ENCODE measurements at regions not wholly inside any gene's neighbourhood (a gene's known extent, or its start where the extent isn't known, plus 50 kb on each side); places are given as distances from the start of the nearest gene placed in this dataset.

GRCh38 chr16:72517154-72517553 is 345.2 kb upstream of the PMFBP1 start:
- DNase-seq (ENCODE audit: low read depth in 4 of 4, low spot score in 1 of 4): no peak

DNA sequence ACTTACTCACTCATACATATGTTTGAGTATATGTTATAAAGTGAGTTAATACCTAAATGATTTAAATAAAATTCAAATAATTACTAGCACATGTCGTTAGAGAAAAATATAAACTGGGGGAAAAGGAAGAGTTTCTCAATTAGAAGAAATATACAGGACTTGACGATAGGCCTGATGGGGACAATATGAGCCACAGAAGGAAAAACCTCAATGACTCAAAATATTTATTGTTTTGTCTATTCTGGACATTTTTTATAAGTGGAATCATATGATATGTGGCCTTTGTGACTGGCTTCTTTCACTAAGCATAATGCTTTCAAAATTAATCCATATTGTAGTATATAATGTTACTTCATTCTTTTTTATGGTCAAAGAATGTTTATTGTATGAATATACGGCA is 339.2 kb upstream of the PMFBP1 start:
- DNase-seq (ENCODE audit: low read depth in 4 of 4, low spot score in 1 of 4): no peak

GRCh38 chr16:72508191-72508590 is 336.2 kb upstream of the PMFBP1 start:
- DNase-seq (ENCODE audit: low read depth in 4 of 4, low spot score in 1 of 4): no peak

DNA sequence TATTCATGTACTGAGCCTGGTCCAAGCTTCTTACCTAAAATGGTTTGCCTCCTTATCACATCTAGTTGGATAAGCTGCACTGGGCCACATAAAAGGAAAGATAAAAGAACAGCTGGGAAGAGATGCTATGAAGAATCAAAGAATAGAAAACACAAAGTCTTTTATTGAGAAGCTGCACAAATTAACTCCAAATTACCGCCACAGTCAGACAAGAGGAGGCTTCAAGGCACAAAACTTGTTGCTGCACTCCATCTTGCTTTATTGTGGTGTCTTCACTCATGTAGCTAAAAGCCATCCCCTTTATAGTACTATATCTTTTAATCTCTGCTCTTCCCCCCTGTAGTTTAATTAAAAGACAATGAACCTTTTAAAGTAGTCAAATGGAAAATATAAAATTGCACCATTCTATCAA is 330.6 kb upstream of the PMFBP1 start:
- DNase-seq (ENCODE audit: low read depth in 4 of 4, low spot score in 1 of 4): no peak

GRCh38 chr16:72501739-72502593 is 330.0 kb upstream of the PMFBP1 start:
- DNase-seq (ENCODE audit: low read depth in 4 of 4, low spot score in 1 of 4): peak in 2 of 4 experiments; percentile 8

DNA sequence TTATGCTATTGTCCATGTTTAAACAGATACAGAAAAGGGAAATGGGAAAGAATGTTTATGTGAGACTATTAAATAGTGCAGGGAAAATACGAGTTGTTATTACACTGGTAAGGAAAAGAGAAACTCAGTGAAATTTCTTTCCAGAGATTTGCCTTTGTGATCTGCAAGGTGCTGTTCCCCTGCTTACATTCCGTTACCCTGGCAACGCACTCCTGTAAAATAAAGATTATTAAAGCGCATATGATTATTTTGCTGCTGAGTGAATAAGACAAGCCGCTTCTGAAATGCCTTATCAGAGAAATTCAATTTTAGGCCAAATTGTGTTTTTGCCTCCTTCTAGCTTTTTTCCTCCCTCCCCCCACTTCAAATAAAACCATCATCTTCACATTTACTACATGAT is 328.6 kb upstream of the PMFBP1 start:
- no peak for DNase-seq (ENCODE audit: low read depth in 4 of 4, low spot score in 1 of 4)

DNA sequence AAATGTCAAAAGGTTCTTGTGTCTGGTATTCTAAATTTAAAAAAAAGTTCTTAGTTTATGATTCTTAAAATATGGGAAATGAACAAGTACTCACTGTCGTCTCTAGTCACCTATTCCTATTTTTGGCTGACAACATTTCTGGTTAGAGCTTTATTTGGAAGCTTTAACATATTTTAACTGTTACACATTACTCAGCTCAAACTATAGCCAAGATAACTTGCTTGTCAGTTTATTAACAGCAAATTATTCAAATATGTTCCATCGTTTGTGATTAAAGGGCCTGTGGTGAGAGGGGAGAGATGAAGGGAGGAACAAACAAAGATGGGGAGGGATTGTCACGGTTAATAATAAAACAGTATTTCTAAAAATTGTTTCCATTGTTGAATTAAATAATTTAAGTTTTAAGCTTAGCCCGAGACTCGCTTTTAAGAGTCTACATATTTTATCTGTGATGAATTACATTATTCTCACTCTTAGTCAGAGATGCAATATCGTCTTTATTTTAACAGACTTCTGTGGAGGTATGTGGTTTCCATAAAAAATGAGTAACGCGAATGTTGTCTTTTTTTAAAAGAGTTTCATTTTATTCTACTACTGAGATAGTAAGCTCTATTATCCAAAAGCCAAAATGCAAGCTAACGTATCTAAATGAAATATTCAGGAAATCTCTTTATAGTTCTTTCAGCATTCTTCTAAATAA is 321.9 kb upstream of the PMFBP1 start:
- DNase-seq (ENCODE audit: low read depth in 4 of 4, low spot score in 1 of 4): no peak

DNA sequence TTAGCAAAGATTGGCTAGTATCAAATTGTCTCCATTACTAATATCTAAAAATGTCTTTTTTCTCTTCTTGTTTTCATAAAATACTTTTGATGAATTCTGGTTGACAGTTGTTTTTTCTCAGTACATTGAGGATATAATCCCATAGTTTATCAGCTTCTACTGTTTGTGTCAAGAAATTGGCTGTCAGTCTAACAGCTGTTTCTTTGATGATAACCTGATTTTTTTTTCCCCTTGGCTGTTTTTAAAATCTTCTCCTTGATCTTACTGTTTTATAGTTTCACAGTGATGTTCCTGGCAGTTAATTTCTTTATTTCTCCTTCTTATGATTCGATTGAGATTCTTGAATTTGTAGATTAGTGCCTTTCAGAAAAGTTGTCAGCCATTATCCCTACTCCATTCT is 315.3 kb upstream of the PMFBP1 start:
- no peak for DNase-seq (ENCODE audit: low read depth in 4 of 4, low spot score in 1 of 4)

- DNase-seq (ENCODE audit: low read depth in 4 of 4, low spot score in 1 of 4): no peak
These were observed 310.7 kb upstream of the PMFBP1 start for GRCh38 chr16:72482695-72483094.

GRCh38 chr16:72481419-72481818 is 309.5 kb upstream of the PMFBP1 start:
- no peak for DNase-seq (ENCODE audit: low read depth in 4 of 4, low spot score in 1 of 4)

- no peak for DNase-seq (ENCODE audit: low read depth in 4 of 4, low spot score in 1 of 4)
These were observed 309.0 kb upstream of the PMFBP1 start for GRCh38 chr16:72480911-72481310.

DNA sequence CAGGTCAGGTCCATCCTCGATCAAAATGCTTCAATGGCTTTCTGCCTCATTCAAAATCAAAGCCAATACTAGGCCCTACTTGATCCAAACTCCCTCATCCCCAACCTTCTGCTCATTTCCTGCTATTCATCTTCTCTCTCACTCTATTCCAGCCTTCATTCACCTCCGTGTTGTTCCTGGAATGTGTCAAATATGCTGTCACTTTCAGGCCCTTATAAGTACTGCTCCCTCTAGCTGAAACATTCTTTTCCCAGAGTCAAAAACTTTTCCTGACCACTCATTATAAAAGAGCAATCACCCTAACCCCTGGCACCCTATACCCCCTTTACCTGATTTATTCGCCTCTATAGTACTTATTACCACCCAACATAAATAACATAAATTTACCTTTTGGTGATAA is 303.7 kb upstream of the PMFBP1 start:
- no peak for DNase-seq (ENCODE audit: low read depth in 4 of 4, low spot score in 1 of 4)

DNA sequence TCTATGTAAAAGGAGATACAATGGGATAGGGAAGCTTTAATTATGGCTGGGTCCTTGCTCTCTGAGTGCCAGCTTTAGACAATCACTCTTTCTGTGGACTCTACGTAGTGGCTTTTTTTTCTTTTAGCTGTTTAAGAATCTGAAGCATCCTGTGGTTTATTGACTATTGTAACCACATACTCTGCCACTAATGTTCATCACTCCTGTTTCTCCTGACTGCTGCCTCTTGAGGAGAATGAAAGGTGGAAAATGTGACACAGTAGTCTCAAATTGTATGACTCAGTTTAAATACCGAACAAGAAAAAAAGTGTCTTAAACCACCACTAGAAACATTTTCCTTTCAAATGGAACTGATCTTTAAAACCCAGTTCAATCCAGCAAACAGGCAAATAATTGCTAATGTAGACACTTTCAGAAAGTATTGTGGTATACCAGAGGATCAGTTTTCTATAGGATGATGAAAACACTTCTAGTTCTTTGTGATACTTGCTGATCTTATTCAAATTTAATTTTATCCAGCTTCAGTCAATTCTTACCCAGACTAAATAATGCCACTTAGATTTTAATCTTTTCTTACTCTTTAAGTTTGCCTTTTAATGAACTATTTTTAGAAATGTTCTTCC is 302.7 kb upstream of the PMFBP1 start:
- no peak for DNase-seq (ENCODE audit: low read depth in 4 of 4, low spot score in 1 of 4)

- no peak for DNase-seq (ENCODE audit: low read depth in 4 of 4, low spot score in 1 of 4)
These were observed 301.7 kb upstream of the PMFBP1 start for GRCh38 chr16:72473631-72474030.

- no peak for DNase-seq (ENCODE audit: low read depth in 4 of 4, low spot score in 1 of 4)
These were observed 299.5 kb upstream of the PMFBP1 start for GRCh38 chr16:72471317-72471924.

- DNase-seq (ENCODE audit: low read depth in 4 of 4, low spot score in 1 of 4): no peak
These were observed 298.6 kb upstream of the PMFBP1 start for GRCh38 chr16:72470541-72470940.

DNA sequence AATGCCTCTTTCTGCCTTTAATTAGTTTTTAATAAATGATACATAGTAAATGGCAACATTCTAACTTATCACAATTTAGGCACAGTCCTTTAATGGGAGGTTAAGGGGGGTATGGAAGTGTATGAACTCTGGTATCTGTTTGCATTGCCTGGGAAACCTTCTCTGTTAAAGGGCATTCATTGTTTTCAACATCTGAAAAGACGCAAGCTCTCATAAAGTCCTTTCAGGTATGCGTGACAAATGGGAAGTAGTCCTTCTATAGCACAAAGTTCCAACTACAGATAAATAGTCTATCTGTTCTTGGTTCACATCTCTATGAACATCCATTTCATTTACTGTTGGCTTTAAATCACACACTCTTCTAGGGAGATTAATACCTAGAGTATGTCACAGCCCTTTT is 298.0 kb upstream of the PMFBP1 start:
- DNase-seq (ENCODE audit: low read depth in 4 of 4, low spot score in 1 of 4): no peak

GRCh38 chr16:72468582-72468981 is 296.6 kb upstream of the PMFBP1 start:
- no peak for DNase-seq (ENCODE audit: low read depth in 4 of 4, low spot score in 1 of 4)

DNA sequence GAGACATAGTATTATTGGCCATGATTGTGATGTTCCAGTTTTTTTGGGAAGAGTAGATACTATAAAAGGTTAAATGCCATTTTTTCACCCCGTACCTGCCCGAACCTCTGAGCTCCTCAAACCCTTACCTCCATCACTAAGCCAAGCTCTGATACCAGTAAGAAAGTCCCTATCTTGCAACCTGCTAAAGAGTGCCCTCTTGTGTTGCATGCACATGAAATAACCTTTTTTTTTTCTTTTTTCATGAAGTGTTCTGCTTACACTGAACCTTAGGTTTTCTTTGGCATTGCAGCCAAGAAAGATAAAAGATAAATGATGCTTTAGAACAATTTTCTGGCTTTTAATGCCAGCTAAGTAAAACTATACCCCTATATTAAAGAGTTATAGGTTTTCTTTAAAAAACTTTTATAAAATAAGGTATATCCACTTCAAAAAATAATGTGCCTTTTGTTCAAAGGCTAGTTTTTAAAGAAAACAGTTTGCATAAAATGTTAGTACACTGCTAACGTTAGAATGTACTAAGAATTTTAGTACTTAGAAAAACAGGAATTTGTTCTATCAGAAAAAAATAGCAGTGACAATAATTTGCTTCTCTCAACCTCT is 295.3 kb upstream of the PMFBP1 start:
- no peak for DNase-seq (ENCODE audit: low read depth in 4 of 4, low spot score in 1 of 4)

- no peak for DNase-seq (ENCODE audit: low read depth in 4 of 4, low spot score in 1 of 4)
These were observed 292.8 kb upstream of the PMFBP1 start for GRCh38 chr16:72464597-72465368.

GRCh38 chr16:72464052-72464451 is 292.1 kb upstream of the PMFBP1 start:
- no peak for DNase-seq (ENCODE audit: low read depth in 4 of 4, low spot score in 1 of 4)

All from stimulated activated CD4-positive, alpha-beta T cell treated with anti-CD3 and anti-CD28 coated beads, Interleukin-1b, Interleukin-23, amount 100 ng/mL, for 24 hours (primary cell).